BLaER1 (cell line): ENCODE measurements at regions not wholly inside any gene's neighbourhood (a gene's known extent, or its start where the extent isn't known, plus 50 kb on each side); places are given as distances from the start of the nearest gene placed in this dataset.

Source experiments
- H3K27ac ChIP-seq: shearing (Covaris generic); formaldehyde crosslinking; 2 replicates; pipeline ENCODE4 v1.8.1; 2022
- H3K27me3 ChIP-seq: shearing (Covaris generic); formaldehyde crosslinking; 2 replicates; pipeline ENCODE4 v1.8.1; 2022
- H3K36me3 ChIP-seq: shearing (Covaris generic); formaldehyde crosslinking; 2 replicates; pipeline ENCODE4 v1.8.1; 2022
- H3K4me1 ChIP-seq: shearing (Covaris generic); formaldehyde crosslinking; 2 replicates; pipeline ENCODE4 v1.8.1; 2022
- H3K4me2 ChIP-seq: shearing (Covaris generic); formaldehyde crosslinking; 2 replicates; pipeline ENCODE4 v1.8.1; 2022
- H3K4me3 ChIP-seq: shearing (Covaris generic); formaldehyde crosslinking; 2 replicates; pipeline ENCODE4 v1.8.1; 2022
- H3K9ac ChIP-seq: shearing (Covaris generic); formaldehyde crosslinking; 2 replicates; pipeline ENCODE4 v1.8.1; 2022
- H3K9me3 ChIP-seq: shearing (Covaris generic); formaldehyde crosslinking; 2 replicates; pipeline ENCODE4 v1.8.1; 2022
- H4K20me1 ChIP-seq: shearing (Covaris generic); formaldehyde crosslinking; 2 replicates; pipeline ENCODE4 v1.8.1; 2022
- Cebpa-rat ChIP-seq: shearing (Covaris generic); IDR thresholded peaks from 2 replicates; pipeline ENCODE4 v1.8.1; 2022

DNA sequence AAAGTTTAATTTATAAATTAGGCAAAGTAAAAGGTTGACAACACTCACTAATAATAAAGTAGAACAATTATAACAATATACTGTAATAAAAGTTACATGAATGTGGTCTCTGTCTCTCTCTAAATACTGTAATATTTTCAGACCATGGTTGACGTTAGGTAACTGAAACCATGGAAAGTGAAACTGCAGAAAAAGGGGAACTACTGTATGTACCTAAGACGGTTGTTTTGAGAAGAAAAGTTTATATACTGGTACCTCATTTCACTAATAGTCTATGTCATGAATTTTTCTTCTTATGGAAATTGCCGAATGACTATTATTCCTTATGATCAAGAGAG is 166.7 kb upstream of the ZNF521 start:
- H3K27ac ChIP-seq: no peak overlapping the region
- H3K9ac ChIP-seq: no peak overlapping the region
- H3K4me1 ChIP-seq: peaks cover 33% of the 10 kb centered on the region
- H3K4me2 ChIP-seq: peak overlapping the region; percentile 15
- H3K36me3 ChIP-seq: no peaks in the 10 kb centered on the region
- no peak overlapping the region for H3K4me3 ChIP-seq
- no peaks in the 10 kb centered on the region for H3K9me3 ChIP-seq
- H3K27me3 ChIP-seq: no peaks in the 10 kb centered on the region
- H4K20me1 ChIP-seq: no peaks in the 10 kb centered on the region
- no peak for TF ChIP-seq Cebpa-rat

- Histone ChIP-seq H3K9ac (no peak overlapping the region), H3K27me3 (no peaks in the 10 kb centered on the region), H3K4me1 (peaks cover 33% of the 10 kb centered on the region), H3K4me3 (no peak overlapping the region), H3K9me3 (no peaks in the 10 kb centered on the region), H3K4me2 (peak overlapping the region; percentile 15), H3K27ac (no peak overlapping the region), H3K36me3 (no peaks in the 10 kb centered on the region), H4K20me1 (no peaks in the 10 kb centered on the region)
- TF ChIP-seq Cebpa-rat: no peak
Observed at GRCh38 chr18:25517881-25518715, 166.1 kb upstream of the ZNF521 start.

DNA sequence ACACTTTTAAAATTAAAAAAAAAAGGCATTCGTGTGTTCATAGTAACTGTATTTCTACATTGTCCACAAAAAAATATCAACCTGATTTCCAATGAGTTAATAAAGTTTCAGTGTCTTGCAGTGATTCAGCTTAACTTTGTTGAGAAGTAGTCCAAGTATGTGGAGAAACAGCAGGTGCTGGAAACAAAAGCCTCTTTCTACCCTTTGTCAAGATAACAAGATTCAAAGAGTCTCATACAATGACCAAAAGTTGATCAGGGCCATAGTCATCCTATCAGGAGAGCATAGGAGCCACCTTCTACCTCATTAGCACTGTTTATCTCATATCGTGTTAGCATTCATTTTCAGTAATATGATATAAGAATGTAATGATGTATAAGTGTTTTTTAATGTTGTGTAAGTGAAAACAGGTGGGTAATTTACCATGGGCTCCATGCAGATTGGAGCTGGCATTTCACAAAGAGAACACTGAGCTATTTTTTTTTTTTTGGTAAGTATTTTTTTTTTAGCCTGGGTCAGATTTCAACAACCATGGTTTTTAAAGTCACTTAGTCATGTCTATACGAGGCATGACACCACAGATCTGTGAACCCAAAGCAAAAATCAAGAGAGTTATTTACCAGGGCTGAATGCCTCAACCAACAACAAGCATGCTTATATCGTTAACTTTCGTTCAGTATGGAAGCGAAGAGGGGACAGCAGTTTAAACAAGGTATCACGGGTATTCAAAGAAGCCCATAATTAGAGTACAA is 165.0 kb upstream of the ZNF521 start:
- Histone ChIP-seq H3K9ac (no peak overlapping the region), H3K27me3 (no peaks in the 10 kb centered on the region), H4K20me1 (no peaks in the 10 kb centered on the region), H3K4me1 (peaks cover 33% of the 10 kb centered on the region), H3K9me3 (no peaks in the 10 kb centered on the region), H3K4me2 (peak overlapping the region; percentile 67), H3K36me3 (no peaks in the 10 kb centered on the region), H3K4me3 (no peak overlapping the region), H3K27ac (0 out of 2 replicates have a peak overlapping the region, but pooled peaks have one; percentile 27)
- no peak for TF ChIP-seq Cebpa-rat

DNA sequence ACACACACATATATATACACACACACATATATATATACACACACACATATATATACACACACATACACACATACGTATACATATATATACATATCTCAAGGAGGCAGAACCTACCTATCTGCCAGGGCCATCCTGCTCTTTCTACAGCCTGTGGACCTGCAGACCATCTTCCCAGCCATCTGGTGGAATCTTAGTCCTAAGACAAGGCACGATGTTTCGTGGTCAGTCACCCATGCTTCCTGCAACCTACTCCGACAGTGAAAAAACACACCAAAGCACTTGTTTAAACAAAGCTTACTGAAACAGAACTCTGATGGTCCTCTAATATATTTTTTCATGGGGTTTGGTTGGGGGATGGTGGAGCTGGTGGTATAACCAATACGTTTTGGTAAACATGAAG is 164.2 kb upstream of the ZNF521 start:
- Histone ChIP-seq H3K4me3 (no peak overlapping the region), H3K27me3 (no peaks in the 10 kb centered on the region), H3K9me3 (no peaks in the 10 kb centered on the region), H3K27ac (0 out of 2 replicates have a peak overlapping the region, but pooled peaks have one; percentile 27), H3K9ac (no peak overlapping the region), H4K20me1 (no peaks in the 10 kb centered on the region), H3K4me1 (peaks cover 33% of the 10 kb centered on the region), H3K36me3 (no peaks in the 10 kb centered on the region), H3K4me2 (peak overlapping the region; percentile 67)
- TF ChIP-seq Cebpa-rat: no peak

DNA sequence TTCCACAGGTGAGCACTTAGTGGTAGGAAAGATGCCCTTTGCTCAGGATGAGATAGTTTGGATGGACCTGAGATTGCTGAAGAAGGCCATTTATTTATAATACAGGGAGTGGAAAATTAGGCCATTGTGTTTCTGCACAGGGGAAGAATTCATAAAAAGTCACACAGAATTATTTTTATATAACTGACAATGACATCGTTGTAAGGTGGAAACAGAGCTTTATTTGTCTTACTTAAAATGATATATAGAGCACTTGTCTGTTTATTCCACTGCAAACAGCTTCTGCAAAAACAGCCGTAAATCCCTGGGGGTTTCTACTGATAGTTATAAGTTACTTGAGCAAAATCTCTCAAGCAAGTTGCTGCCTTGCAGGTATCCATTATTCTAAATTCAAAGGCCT is 158.1 kb upstream of the ZNF521 start:
- no peak for TF ChIP-seq Cebpa-rat
- Histone ChIP-seq H3K4me1 (peaks cover 13% of the 10 kb centered on the region), H3K27me3 (no peaks in the 10 kb centered on the region), H3K9ac (no peak overlapping the region), H3K4me2 (peak overlapping the region; percentile 31), H3K9me3 (no peaks in the 10 kb centered on the region), H3K4me3 (no peak overlapping the region), H4K20me1 (no peaks in the 10 kb centered on the region), H3K36me3 (no peaks in the 10 kb centered on the region), H3K27ac (no peak overlapping the region)

DNA sequence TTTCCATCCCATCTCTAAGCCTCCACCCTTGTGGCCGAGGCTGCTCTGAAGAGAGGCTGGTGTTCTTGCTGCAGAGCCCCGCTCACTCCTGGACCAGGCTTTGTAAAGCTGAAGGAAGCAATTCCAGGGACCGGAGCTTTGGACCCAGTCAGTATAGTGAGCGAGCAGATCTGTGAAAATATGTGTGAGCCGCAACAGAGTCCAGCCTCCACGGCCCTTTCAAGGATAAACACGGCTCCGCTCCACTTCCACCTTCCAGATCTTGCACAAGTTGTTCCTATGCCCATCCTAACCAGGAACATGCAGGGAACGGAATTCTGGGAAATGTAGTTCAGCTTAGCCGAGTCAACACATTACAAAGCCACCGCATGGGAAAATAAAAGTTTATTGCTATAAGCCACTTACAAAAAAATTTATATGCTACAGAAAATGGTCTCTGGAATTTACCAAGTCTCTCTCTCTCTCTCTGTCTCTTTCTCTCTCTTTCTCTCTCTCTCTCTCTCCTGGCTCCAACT is 151.7 kb upstream of the ZNF521 start:
- Histone ChIP-seq H4K20me1 (no peaks in the 10 kb centered on the region), H3K27me3 (no peaks in the 10 kb centered on the region), H3K9me3 (no peaks in the 10 kb centered on the region), H3K4me2 (no peak overlapping the region), H3K9ac (no peak overlapping the region), H3K4me3 (no peak overlapping the region), H3K4me1 (no peaks in the 10 kb centered on the region), H3K27ac (no peak overlapping the region), H3K36me3 (no peaks in the 10 kb centered on the region)
- TF ChIP-seq Cebpa-rat: no peak

DNA sequence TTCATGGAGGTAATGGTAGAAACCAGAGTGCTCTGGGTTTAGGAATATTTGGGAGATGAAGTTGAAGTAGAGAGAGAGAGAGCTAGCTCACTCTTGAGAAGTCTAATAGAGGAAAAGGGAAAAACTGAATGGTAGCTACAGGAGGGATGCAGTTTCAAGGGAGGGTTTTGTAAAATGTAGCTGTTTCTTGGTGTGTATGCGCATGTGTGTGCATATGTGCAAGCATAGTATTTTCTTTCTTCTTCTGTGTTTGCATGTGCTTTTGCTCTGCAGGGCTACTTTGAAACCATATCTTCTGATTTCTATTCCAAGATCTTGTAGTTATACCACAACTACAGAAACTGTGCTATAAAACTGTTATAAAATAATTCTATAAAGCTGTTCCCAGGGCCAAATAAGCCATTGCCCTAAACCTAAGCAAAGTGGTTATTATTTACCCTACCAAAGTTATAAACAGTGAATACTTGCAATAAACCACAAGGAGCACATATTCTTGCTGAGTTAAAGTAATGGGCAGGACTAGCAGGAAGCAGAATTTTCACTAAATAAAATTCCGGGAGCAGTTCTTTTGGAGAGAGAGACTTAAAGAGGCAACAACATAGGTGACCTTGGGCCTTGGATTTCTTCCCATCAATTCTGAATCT is 145.3 kb upstream of the ZNF521 start:
- Histone ChIP-seq H4K20me1 (no peaks in the 10 kb centered on the region), H3K4me3 (no peak overlapping the region), H3K9ac (no peak overlapping the region), H3K27me3 (no peaks in the 10 kb centered on the region), H3K9me3 (peaks cover 15% of the 10 kb centered on the region), H3K4me2 (no peak overlapping the region), H3K4me1 (no peaks in the 10 kb centered on the region), H3K36me3 (no peaks in the 10 kb centered on the region), H3K27ac (no peak overlapping the region)
- TF ChIP-seq Cebpa-rat: no peak

DNA sequence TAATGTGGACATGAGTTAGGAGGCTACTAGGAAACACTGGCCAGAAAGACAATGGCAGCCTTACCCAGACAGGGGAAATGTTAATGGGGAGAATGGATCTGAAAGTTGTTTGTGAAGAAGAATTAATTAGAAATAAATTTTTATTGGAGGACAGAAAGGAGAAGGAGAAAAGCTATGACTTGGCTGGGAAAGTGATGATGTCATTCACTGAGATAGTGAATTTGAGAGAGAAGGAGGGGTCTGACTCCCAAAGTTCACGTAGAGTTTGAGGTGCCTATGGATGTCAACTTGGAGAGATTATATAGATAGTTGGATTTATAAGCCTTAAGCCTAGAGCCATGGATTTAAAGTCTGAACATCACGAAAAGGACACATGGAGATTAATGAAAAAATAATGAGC is 144.6 kb upstream of the ZNF521 start:
- H3K27ac ChIP-seq: no peak overlapping the region
- no peaks in the 10 kb centered on the region for H3K27me3 ChIP-seq
- H3K4me2 ChIP-seq: no peak overlapping the region
- H3K9ac ChIP-seq: no peak overlapping the region
- H3K9me3 ChIP-seq: peaks cover 15% of the 10 kb centered on the region
- no peaks in the 10 kb centered on the region for H3K36me3 ChIP-seq
- H4K20me1 ChIP-seq: no peaks in the 10 kb centered on the region
- no peak for TF ChIP-seq Cebpa-rat
- no peaks in the 10 kb centered on the region for H3K4me1 ChIP-seq
- no peak overlapping the region for H3K4me3 ChIP-seq

DNA sequence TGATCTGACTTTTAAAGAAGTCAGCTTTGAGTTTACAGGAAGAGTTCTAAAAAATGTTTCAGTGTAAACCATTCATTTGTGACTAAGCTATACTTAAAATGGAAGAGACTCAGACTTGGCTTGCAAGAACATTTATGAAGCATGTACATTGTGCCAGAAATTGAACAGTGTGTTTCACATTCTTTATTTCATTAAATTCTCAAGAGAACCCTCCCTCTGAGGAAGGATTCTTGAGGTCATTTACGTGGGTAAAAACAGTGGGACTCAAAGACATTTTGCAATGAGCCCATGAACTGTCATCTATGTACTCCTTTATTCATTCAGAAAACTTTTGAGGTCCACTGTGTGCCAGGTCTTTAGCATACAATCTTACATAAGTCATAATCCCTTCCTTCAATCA is 143.6 kb upstream of the ZNF521 start:
- Histone ChIP-seq H3K4me2 (no peak overlapping the region), H3K27ac (no peak overlapping the region), H3K9me3 (peaks cover 15% of the 10 kb centered on the region), H3K4me3 (no peak overlapping the region), H4K20me1 (no peaks in the 10 kb centered on the region), H3K4me1 (no peaks in the 10 kb centered on the region), H3K9ac (no peak overlapping the region), H3K36me3 (no peaks in the 10 kb centered on the region), H3K27me3 (no peaks in the 10 kb centered on the region)
- TF ChIP-seq Cebpa-rat: no peak

DNA sequence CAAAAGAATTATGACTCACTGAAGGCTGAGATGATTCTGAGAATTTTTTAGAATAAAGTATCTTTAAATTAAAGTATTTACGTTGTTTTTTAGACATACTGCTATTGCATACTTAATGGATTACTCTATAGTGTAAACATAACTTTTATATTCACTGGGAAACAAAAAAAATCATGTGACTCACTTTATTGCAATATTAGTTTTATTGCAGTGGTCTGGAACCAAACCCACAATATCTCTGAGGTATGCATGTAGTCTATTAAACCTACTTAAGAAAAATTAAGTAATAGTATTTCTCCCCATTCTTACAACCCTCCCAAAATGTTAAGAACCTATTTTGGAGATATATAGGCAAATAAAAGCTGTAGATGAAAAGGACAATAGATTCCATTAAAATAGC is 142.9 kb upstream of the ZNF521 start:
- H3K4me3 ChIP-seq: no peak overlapping the region
- TF ChIP-seq Cebpa-rat: no peak

More for the DNA sequence above, 142.9 kb upstream of the ZNF521 start:
- H3K36me3 ChIP-seq: no peaks in the 10 kb centered on the region
- peaks cover 15% of the 10 kb centered on the region for H3K9me3 ChIP-seq
- H3K4me2 ChIP-seq: no peak overlapping the region
- no peak overlapping the region for H3K27ac ChIP-seq
- no peaks in the 10 kb centered on the region for H3K4me1 ChIP-seq
- H3K9ac ChIP-seq: no peak overlapping the region
- no peaks in the 10 kb centered on the region for H4K20me1 ChIP-seq
- no peaks in the 10 kb centered on the region for H3K27me3 ChIP-seq
